ENCODE measurements at regions not wholly inside any gene's neighbourhood (a gene's known extent, or its start where the extent isn't known, plus 50 kb on each side); places are given as distances from the start of the nearest gene placed in this dataset.

- no peak for ATAC-seq
- Histone ChIP-seq H3K4me3 (no peak overlapping the region), H3K36me3 (no peaks in the 10 kb centered on the region), H3K27me3 (ENCODE audit: low read depth) (no peaks in the 10 kb centered on the region), H3K4me1 (no peaks in the 10 kb centered on the region), H3K27ac (no peak overlapping the region), H3K9me3 (no peaks in the 10 kb centered on the region)
- TF ChIP-seq CTCF (IDR thresholded peaks at IDR 0.05) = no peak
- DNase-seq = no peak
- intact Hi-C loops (cut with DNase I) = no loop called here
Measured at GRCh38 chr9:30239878-30240277, 2144.6 kb upstream of the ACO1 start.

GRCh38 chr9:30243467-30243866, 2141.0 kb upstream of the ACO1 start:
- ATAC-seq = no peak
- H3K4me3 ChIP-seq = no peak overlapping the region
- no peak for TF ChIP-seq CTCF (IDR thresholded peaks at IDR 0.05)
- no peaks in the 10 kb centered on the region for H3K36me3 ChIP-seq
- intact Hi-C loops (cut with DNase I) = no loop called here
- H3K27ac ChIP-seq = no peak overlapping the region
- no peak for DNase-seq
- no peaks in the 10 kb centered on the region for H3K9me3 ChIP-seq
- H3K27me3 ChIP-seq (ENCODE audit: low read depth) = no peaks in the 10 kb centered on the region
- no peaks in the 10 kb centered on the region for H3K4me1 ChIP-seq

- intact Hi-C loops (cut with DNase I) = no loop called here
- ATAC-seq (no peak), DNase-seq (no peak)
- H3K27ac ChIP-seq = no peak overlapping the region
- no peaks in the 10 kb centered on the region for H3K9me3 ChIP-seq
- H3K4me1 ChIP-seq = no peaks in the 10 kb centered on the region
- no peak for TF ChIP-seq CTCF (IDR thresholded peaks at IDR 0.05)
- H3K27me3 ChIP-seq (ENCODE audit: low read depth) = no peaks in the 10 kb centered on the region
- no peaks in the 10 kb centered on the region for H3K36me3 ChIP-seq
- no peak overlapping the region for H3K4me3 ChIP-seq
Measured at GRCh38 chr9:30244877-30245276, 2139.6 kb upstream of the ACO1 start.

- no peaks in the 10 kb centered on the region for H3K4me1 ChIP-seq
- ATAC-seq (no peak), DNase-seq (no peak)
- no peak overlapping the region for H3K4me3 ChIP-seq
- no peak overlapping the region for H3K27ac ChIP-seq
- intact Hi-C loops (cut with DNase I) = no loop called here
- no peaks in the 10 kb centered on the region for H3K36me3 ChIP-seq
- H3K27me3 ChIP-seq (ENCODE audit: low read depth) = no peaks in the 10 kb centered on the region
- H3K9me3 ChIP-seq = no peaks in the 10 kb centered on the region
- no peak for TF ChIP-seq CTCF (IDR thresholded peaks at IDR 0.05)
Measured at GRCh38 chr9:30250872-30251271, 2133.6 kb upstream of the ACO1 start.

GRCh38 chr9:30258094-30258493, 2126.3 kb upstream of the ACO1 start:
- ATAC-seq = no peak
- no peak overlapping the region for H3K27ac ChIP-seq
- no peaks in the 10 kb centered on the region for H3K27me3 ChIP-seq (ENCODE audit: low read depth)
- intact Hi-C loops (cut with DNase I) = no loop called here
- no peak for DNase-seq
- H3K4me3 ChIP-seq = no peak overlapping the region
- H3K36me3 ChIP-seq = no peaks in the 10 kb centered on the region
- no peak for TF ChIP-seq CTCF (IDR thresholded peaks at IDR 0.05)
- no peaks in the 10 kb centered on the region for H3K4me1 ChIP-seq
- H3K9me3 ChIP-seq = peaks cover 5% of the 10 kb centered on the region
